IMR-90 (cell line): ENCODE measurements at regions not wholly inside any gene's neighbourhood (a gene's known extent, or its start where the extent isn't known, plus 50 kb on each side); places are given as distances from the start of the nearest gene placed in this dataset.

ENCODE experiments used
- ATAC-seq: fragments of 200-7000 bp; cut with Tn5 transposase; 2 replicates; pipeline ENCODE4 v1.9.1; 2020; ENCODE audit warnings: low read depth, mild to moderate bottlenecking, moderate library complexity
- BruUV-seq: library from RNA; stranded (reverse); fragments of 400-500 nt; replicated peaks from 2 replicates; lab custom pipeline; 2021; lab: Mats Ljungman, UMichigan
- CTCF ChIA-PET: fragments of 300-600 bp; formaldehyde crosslinking; extraction: SDS; loops from one replicate; lab custom pipeline; 2021; ENCODE audit warnings: antibody characterized with exemption; lab: Yijun Ruan, JAX
- POLR2A ChIA-PET: fragments of 300-600 bp; sonication (Branson Sonifier 250); formaldehyde crosslinking; loops from one replicate; lab custom pipeline; 2022; ENCODE audit warnings: antibody characterized with exemption; ENCODE audit not compliant: unreplicated experiment; lab: Charles Lee
- DNase-seq: peaks from one replicate; pipeline ENCODE4 v3.0.0; 2013
- H2AFZ ChIP-seq: replicated peaks from 2 replicates; pipeline ENCODE3; 2013; ENCODE audit warnings: low read length, mild to moderate bottlenecking; ENCODE audit not compliant: poor library complexity
- H2AK5ac ChIP-seq: 2 replicates; pipeline ENCODE4 v1.6.1; 2013; ENCODE audit warnings: low read depth, low read length, inconsistent platforms
- H2AK9ac ChIP-seq: replicated peaks from 2 replicates; pipeline ENCODE3; 2013; ENCODE audit warnings: mild to moderate bottlenecking, low read depth, low read length, moderate library complexity; ENCODE audit not compliant: poor library complexity
- H2BK120ac ChIP-seq: 2 replicates; pipeline ENCODE4 v1.6.1; 2013; ENCODE audit warnings: low read depth, low read length, inconsistent platforms
- H2BK15ac ChIP-seq: 3 replicates; pipeline ENCODE4 v1.6.1; 2013; ENCODE audit warnings: low read depth, low read length, inconsistent platforms
- H2BK20ac ChIP-seq: 2 replicates; pipeline ENCODE4 v1.6.1; 2013; ENCODE audit warnings: low read depth, mild to moderate bottlenecking, inconsistent platforms, low read length, moderate library complexity
- H2BK5ac ChIP-seq: 2 replicates; pipeline ENCODE4 v1.6.1; 2013; ENCODE audit warnings: mild to moderate bottlenecking, low read depth, low read length, inconsistent platforms; ENCODE audit not compliant: poor library complexity, severe bottlenecking
- H3K14ac ChIP-seq: replicated peaks from 2 replicates; pipeline ENCODE4 v1.6.1; 2013; ENCODE audit warnings: low read depth, low read length, inconsistent platforms
- H3K18ac ChIP-seq: 2 replicates; pipeline ENCODE4 v1.6.1; 2013; ENCODE audit warnings: low read depth, low read length, control low read depth
- H3K23ac ChIP-seq: 2 replicates; pipeline ENCODE4 v1.6.1; 2013; ENCODE audit warnings: low read depth, low read length, inconsistent platforms
- H3K27ac ChIP-seq: 2 replicates; pipeline ENCODE4 v1.5.1; 2013; ENCODE audit warnings: mild to moderate bottlenecking, control low read depth, low read length; ENCODE audit not compliant: insufficient read depth
- H3K27me3 ChIP-seq: 2 replicates; pipeline ENCODE4 v1.6.1; 2013; ENCODE audit warnings: low read length; ENCODE audit not compliant: control insufficient read depth, insufficient read depth
- H3K36me3 ChIP-seq: 2 replicates; pipeline ENCODE4 v1.6.1; 2013; ENCODE audit warnings: low read length, mixed read lengths; ENCODE audit not compliant: control insufficient read depth, insufficient read depth
- H3K4ac ChIP-seq: 2 replicates; pipeline ENCODE4 v1.6.1; 2013; ENCODE audit warnings: low read depth, low read length, inconsistent platforms
- H3K4me1 ChIP-seq: 2 replicates; pipeline ENCODE4 v1.6.1; 2013; ENCODE audit warnings: low read length, mixed read lengths; ENCODE audit not compliant: control insufficient read depth, insufficient read depth
- H3K4me2 ChIP-seq: 2 replicates; pipeline ENCODE4 v1.6.1; 2013; ENCODE audit warnings: low read depth, mild to moderate bottlenecking, control low read depth, low read length, moderate library complexity
- H3K4me3 ChIP-seq: 2 replicates; pipeline ENCODE4 v1.5.1; 2013; ENCODE audit warnings: low read depth, mild to moderate bottlenecking, control low read depth, low read length, moderate library complexity; ENCODE audit not compliant: insufficient read depth
- H3K56ac ChIP-seq: 2 replicates; pipeline ENCODE4 v1.6.1; 2013; ENCODE audit warnings: low read length, inconsistent platforms; ENCODE audit not compliant: insufficient read depth; ENCODE audit errors: extremely low read depth
- H3K79me1 ChIP-seq, 2 experiments: 2 replicates each; pipeline ENCODE4 v1.6.1; 2013; ENCODE audit warnings: low read length in 2 of 2, inconsistent platforms in 1 of 2, low read depth in 1 of 2
- H3K9ac ChIP-seq: 2 replicates; pipeline ENCODE4 v1.6.1; 2013; ENCODE audit warnings: low read depth, low read length, control low read depth
- H3K9me1 ChIP-seq: 2 replicates; pipeline ENCODE4 v1.6.1; 2013; ENCODE audit warnings: low read length, inconsistent platforms; ENCODE audit not compliant: insufficient read depth
- H3K9me3 ChIP-seq: 2 replicates; pipeline ENCODE4 v1.6.1; 2013; ENCODE audit warnings: low read length; ENCODE audit not compliant: control insufficient read depth, insufficient read depth
- H4K20me1 ChIP-seq: 2 replicates; pipeline ENCODE4 v1.6.1; 2013; ENCODE audit warnings: low read length, inconsistent platforms; ENCODE audit not compliant: insufficient read depth
- H4K5ac ChIP-seq: 2 replicates; pipeline ENCODE4 v1.6.1; 2013; ENCODE audit warnings: mild to moderate bottlenecking, low read depth, low read length, control low read depth
- H4K8ac ChIP-seq, 2 experiments: 2 replicates each; pipeline ENCODE4 v1.6.1; 2013; ENCODE audit warnings: low read depth in 2 of 2, low read length in 2 of 2, control low read depth in 1 of 2, inconsistent platforms in 1 of 2
- H4K91ac ChIP-seq: 2 replicates; pipeline ENCODE4 v1.6.1; 2013; ENCODE audit warnings: low read depth, low read length, inconsistent platforms; ENCODE audit not compliant: insufficient read depth
- BHLHE40 ChIP-seq: fragments of 150-350 bp; IDR thresholded peaks from 2 replicates; pipeline ENCODE4 v1.6.1; 2016; ENCODE audit warnings: mild to moderate bottlenecking, low read depth, low read length
- CEBPB ChIP-seq: IDR thresholded peaks from 2 replicates; pipeline ENCODE4 v1.6.1; 2012; ENCODE audit warnings: low read depth, low read length, improper control_type of control experiment
- CHD1 ChIP-seq: IDR thresholded peaks from 2 replicates; pipeline ENCODE4 v1.6.1; 2012; ENCODE audit warnings: low read depth, low read length, improper control_type of control experiment
- CTCF ChIP-seq: conservative IDR thresholded peaks from 2 replicates; pipeline ENCODE4 v1.5.1; 2012; ENCODE audit warnings: mild to moderate bottlenecking, low read depth, low read length, improper control_type of control experiment
- ELK1 ChIP-seq: fragments of 150-350 bp; IDR thresholded peaks from 2 replicates; pipeline ENCODE4 v1.6.1; 2016; ENCODE audit warnings: low read depth, mild to moderate bottlenecking, low read length, moderate library complexity, borderline replicate concordance
- FOS ChIP-seq: fragments of 150-350 bp; IDR thresholded peaks from 2 replicates; pipeline ENCODE4 v1.6.1; 2016; ENCODE audit warnings: low read depth, low read length
- MAFK ChIP-seq: IDR thresholded peaks from 2 replicates; pipeline ENCODE4 v1.6.1; 2012; ENCODE audit warnings: low read depth, low read length, improper control_type of control experiment
- MAZ ChIP-seq: IDR thresholded peaks from 2 replicates; pipeline ENCODE4 v1.6.1; 2012; ENCODE audit warnings: low read depth, mild to moderate bottlenecking, low read length, improper control_type of control experiment, moderate library complexity, borderline replicate concordance
- MXI1 ChIP-seq: IDR thresholded peaks from 2 replicates; pipeline ENCODE4 v1.6.1; 2012; ENCODE audit warnings: low read depth, mild to moderate bottlenecking, low read length, moderate library complexity, borderline replicate concordance
- NFE2L2 ChIP-seq: fragments of 150-350 bp; IDR thresholded peaks from 2 replicates; pipeline ENCODE4 v1.6.1; 2016; ENCODE audit warnings: low read depth, mild to moderate bottlenecking, low read length
- POLR2A ChIP-seq: IDR thresholded peaks from 2 replicates; pipeline ENCODE4 v1.6.1; 2012; ENCODE audit warnings: mild to moderate bottlenecking, low read depth, low read length
- RAD21 ChIP-seq: IDR thresholded peaks from 2 replicates; pipeline ENCODE4 v1.6.1; 2012; ENCODE audit warnings: low read length, improper control_type of control experiment
- RCOR1 ChIP-seq: IDR thresholded peaks from 2 replicates; pipeline ENCODE4 v1.6.1; 2012; ENCODE audit warnings: mild to moderate bottlenecking, low read length, improper control_type of control experiment; ENCODE audit not compliant: insufficient replicate concordance
- RFX5 ChIP-seq: IDR thresholded peaks from 2 replicates; pipeline ENCODE4 v1.8.0; 2012; ENCODE audit warnings: low read depth, mild to moderate bottlenecking, low read length, moderate library complexity
- SMC3 ChIP-seq: fragments of 150-350 bp; IDR thresholded peaks from 2 replicates; pipeline ENCODE4 v1.6.1; 2016; ENCODE audit warnings: low read depth, mild to moderate bottlenecking, antibody characterized with exemption, low read length, moderate library complexity
- USF2 ChIP-seq: fragments of 150-350 bp; IDR thresholded peaks from 2 replicates; pipeline ENCODE4 v1.6.1; 2017; ENCODE audit warnings: mild to moderate bottlenecking, antibody characterized with exemption, low read length, low read depth
- WGBS, 2 experiments: methylation state at CpG; one replicate each; pipeline versions ENCODE4 v1.1.5 to v1.1.7; 2013; ENCODE audit warnings: missing lambda C conversion rate in 2 of 2; ENCODE audit not compliant: insufficient read length in 1 of 2; ENCODE audit errors: extremely low coverage in 2 of 2; 5-methylcytosine and 5-hydroxymethylcytosine counted together
- dilution Hi-C: fragments of 300-500 bp; cut with HindIII; formaldehyde crosslinking; loops from one replicate; pipeline ENCODE4 v1.14.3; 2018; ENCODE audit warnings: low sequenced_read_pairs; ENCODE audit not compliant: unreplicated experiment
- in situ Hi-C: fragments of 300-500 bp; cut with MboI; formaldehyde crosslinking; loops from 3 replicates; pipeline ENCODE4 v1.14.3; 2019; ENCODE audit warnings: low sequenced_read_pairs, inconsistent platforms, mixed read lengths
- intact Hi-C: fragments of 100-400 bp; cut with micrococcal nuclease; formaldehyde crosslinking; loops from 2 replicates; pipeline ENCODE4 v1.10.0; 2022

GRCh38 chr6:206264-206663, 86.0 kb upstream of the DUSP22 start:
- Histone ChIP-seq H2BK15ac (no peak overlapping the region), H4K91ac (no peak overlapping the region), H3K4me2 (no peak overlapping the region), H3K9me1 (no peaks in the 10 kb centered on the region), H3K9me3 (no peaks in the 10 kb centered on the region; the same call in 1 of the 2 replicates), H2AFZ (no peak overlapping the region), H4K20me1 (no peaks in the 10 kb centered on the region), H3K27ac (no peak overlapping the region), H3K36me3 (no peaks in the 10 kb centered on the region), H3K79me1 (no peaks in the 10 kb centered on the region), H2BK120ac (no peak overlapping the region), H2AK5ac (no peak overlapping the region), H2BK5ac (no peak overlapping the region), H2AK9ac (no peak overlapping the region), H3K27me3 (peaks cover 41% of the 10 kb centered on the region; the same call in 1 of the 2 replicates), H2BK20ac (no peak overlapping the region), H3K14ac (no peak overlapping the region), H3K18ac (no peak overlapping the region), H3K4ac (no peak overlapping the region), H3K9ac (no peak overlapping the region), H4K8ac (no peak overlapping the region), H4K5ac (no peak overlapping the region), H3K23ac (no peak overlapping the region), H3K56ac (no peak overlapping the region), H3K4me1 (no peaks in the 10 kb centered on the region), H3K4me3 (no peak overlapping the region)
- CTCF ChIA-PET, result no interaction called here
- ATAC-seq, result no peak
- POLR2A ChIA-PET, result no interaction called here
- intact Hi-C loops (no loop called here), in situ Hi-C loops (no loop called here), dilution Hi-C loops (no loop called here)
- WGBS, 2 experiments, result 40% methylated on average over 1 of the region's 12 CpGs; no CpG with 5 or more reads in 1 of the 2 experiments
- no TSS peak for BruUV-seq
- no peak for TF ChIP-seq FOS
- no peak for TF ChIP-seq POLR2A
- TF ChIP-seq CTCF, result no peak
- no peak for TF ChIP-seq MAFK
- no peak for TF ChIP-seq CHD1
- TF ChIP-seq MXI1, result no peak
- no peak for TF ChIP-seq RFX5
- no peak for TF ChIP-seq RAD21
- TF ChIP-seq CEBPB, result no peak
- TF ChIP-seq SMC3, result no peak
- no peak for TF ChIP-seq MAZ
- no peak for TF ChIP-seq RCOR1
- TF ChIP-seq BHLHE40, result no peak
- no peak for TF ChIP-seq NFE2L2
- no peak for TF ChIP-seq USF2
- no peak for TF ChIP-seq ELK1
- DNase-seq, result no peak
